CD14-positive monocyte (primary cell): ENCODE measurements at regions not wholly inside any gene's neighbourhood (a gene's known extent, or its start where the extent isn't known, plus 50 kb on each side); places are given as distances from the start of the nearest gene placed in this dataset.

ENCODE experiments used
- DNase-seq, 3 donors: peaks; one replicate each; pipeline ENCODE4 v3.0.0-alpha.2; 2011 to 2022
- H2AFZ ChIP-seq: 2 replicates; pipeline ENCODE4 v1.6.0; 2012; ENCODE audit warnings: mild to moderate bottlenecking, low read depth, low read length, inconsistent platforms; ENCODE audit not compliant: insufficient read depth, poor library complexity, severe bottlenecking
- H3K27ac ChIP-seq, 2 donors: 1 replicate in 1 of 2; 2 replicates in 1 of 2; pipeline ENCODE4 v1.5.1; 2012 to 2013; ENCODE audit warnings: low read length in 2 of 2, control low read depth in 1 of 2, inconsistent platforms in 1 of 2, low read depth in 1 of 2, mild to moderate bottlenecking in 1 of 2
- H3K27me3 ChIP-seq, 2 donors: one replicate each; pipeline versions ENCODE4 v1.6.0 to v1.6.1; 2011 to 2013; ENCODE audit warnings: low read length in 2 of 2; ENCODE audit not compliant: control insufficient read depth in 2 of 2, insufficient read depth in 2 of 2
- H3K36me3 ChIP-seq, 2 donors: replicated peaks in 1 of 2; 1 replicate in 1 of 2; 2 replicates in 1 of 2; pipeline versions ENCODE4 v1.5.1 to v1.6.1; 2012 to 2013; ENCODE audit warnings: low read length in 2 of 2, control low read depth in 1 of 2, inconsistent platforms in 1 of 2, mild to moderate bottlenecking in 1 of 2; ENCODE audit not compliant: insufficient read depth in 2 of 2, control insufficient read depth in 1 of 2
- H3K4me1 ChIP-seq, 2 donors: 1 replicate in 1 of 2; 2 replicates in 1 of 2; pipeline versions ENCODE4 v1.5.1 to v1.6.1; 2012 to 2013; ENCODE audit warnings: low read length in 2 of 2, control low read depth in 1 of 2, inconsistent platforms in 1 of 2, mild to moderate bottlenecking in 1 of 2, moderate library complexity in 1 of 2; ENCODE audit not compliant: insufficient read depth in 2 of 2, control insufficient read depth in 1 of 2
- H3K4me2 ChIP-seq: replicated peaks from 2 replicates; pipeline ENCODE3; 2012; ENCODE audit warnings: low read length, moderate library complexity, mild to moderate bottlenecking; ENCODE audit not compliant: poor library complexity, severe bottlenecking; ENCODE audit errors: extremely low read depth
- H3K4me3 ChIP-seq, 3 experiments: fragments of 200-600 bp in 1 of 3; sonication (generic) in 1 of 3; replicated peaks in 1 of 3; 1 replicate in 2 of 3; 2 replicates in 1 of 3; pipeline ENCODE4 v1.5.1; 2011 to 2013; ENCODE audit warnings: low read length in 3 of 3, mild to moderate bottlenecking in 3 of 3, control low read depth in 2 of 3, low read depth in 2 of 3, inconsistent platforms in 1 of 3, moderate library complexity in 1 of 3
- H3K79me2 ChIP-seq: 2 replicates; pipeline ENCODE4 v1.6.0; 2012; ENCODE audit warnings: mild to moderate bottlenecking, control low read depth, inconsistent platforms, low read length, moderate library complexity; ENCODE audit not compliant: insufficient read depth
- H3K9ac ChIP-seq: 2 replicates; pipeline ENCODE4 v1.6.0; 2017; ENCODE audit warnings: low read length, mild to moderate bottlenecking; ENCODE audit not compliant: insufficient read depth, poor library complexity, severe bottlenecking
- H3K9me3 ChIP-seq, 2 donors: replicated peaks in 1 of 2; 1 replicate in 1 of 2; 2 replicates in 1 of 2; pipeline versions ENCODE4 v1.5.1 to v1.6.1; 2012 to 2013; ENCODE audit warnings: low read length in 2 of 2, control low read depth in 1 of 2; ENCODE audit not compliant: control insufficient read depth in 1 of 2, insufficient read depth in 1 of 2
- H4K20me1 ChIP-seq: 2 replicates; pipeline ENCODE4 v1.6.0; 2012; ENCODE audit warnings: mild to moderate bottlenecking, low read length, control low read depth, moderate library complexity; ENCODE audit not compliant: insufficient read depth
- H3K27ac Mint-ChIP-seq, 7 donors: one replicate each; pipeline ENCODE4 v1.8.0; 2020; ENCODE audit warnings: mild to moderate bottlenecking in 7 of 7, mixed read lengths in 7 of 7, moderate library complexity in 6 of 7, inconsistent platforms in 2 of 7
- H3K27me3 Mint-ChIP-seq, 3 donors: one replicate each; pipeline ENCODE4 v1.8.0; 2021 to 2022; ENCODE audit warnings: low read depth in 3 of 3, mild to moderate bottlenecking in 3 of 3, mixed read lengths in 3 of 3, moderate library complexity in 3 of 3, inconsistent platforms in 1 of 3
- H3K36me3 Mint-ChIP-seq, 2 donors: one replicate each; pipeline ENCODE4 v1.8.0; 2020; ENCODE audit warnings: mixed read lengths in 2 of 2, inconsistent platforms in 1 of 2, mild to moderate bottlenecking in 1 of 2
- H3K4me1 Mint-ChIP-seq: one replicate; pipeline ENCODE4 v1.8.0; 2020; ENCODE audit warnings: mild to moderate bottlenecking, mixed read lengths
- H3K4me3 Mint-ChIP-seq, 2 donors: one replicate each; pipeline ENCODE4 v1.8.0; 2020; ENCODE audit warnings: mild to moderate bottlenecking in 2 of 2, mixed read lengths in 2 of 2, moderate library complexity in 1 of 2
- H3K9me3 Mint-ChIP-seq, 7 donors: one replicate each; pipeline ENCODE4 v1.8.0; 2020 to 2022; ENCODE audit warnings: mixed read lengths in 7 of 7, mild to moderate bottlenecking in 6 of 7, moderate library complexity in 6 of 7, inconsistent platforms in 2 of 7
- CTCF ChIP-seq: fragments of 200-600 bp; IDR thresholded peaks from one replicate; pipeline ENCODE4 v1.8.0; 2022; ENCODE audit warnings: antibody characterized with exemption, mild to moderate bottlenecking
- WGBS: methylation state at CpG from one replicate; pipeline ENCODE4 v1.1.5; 2013; ENCODE audit warnings: missing lambda C conversion rate; ENCODE audit not compliant: insufficient coverage; 5-methylcytosine and 5-hydroxymethylcytosine counted together
- intact Hi-C, 2 donors: fragments of 100-400 bp; cut with micrococcal nuclease; formaldehyde crosslinking; loops; one replicate each; pipeline versions ENCODE4 v1.15.0 to v1.15.1; 2023

DNA sequence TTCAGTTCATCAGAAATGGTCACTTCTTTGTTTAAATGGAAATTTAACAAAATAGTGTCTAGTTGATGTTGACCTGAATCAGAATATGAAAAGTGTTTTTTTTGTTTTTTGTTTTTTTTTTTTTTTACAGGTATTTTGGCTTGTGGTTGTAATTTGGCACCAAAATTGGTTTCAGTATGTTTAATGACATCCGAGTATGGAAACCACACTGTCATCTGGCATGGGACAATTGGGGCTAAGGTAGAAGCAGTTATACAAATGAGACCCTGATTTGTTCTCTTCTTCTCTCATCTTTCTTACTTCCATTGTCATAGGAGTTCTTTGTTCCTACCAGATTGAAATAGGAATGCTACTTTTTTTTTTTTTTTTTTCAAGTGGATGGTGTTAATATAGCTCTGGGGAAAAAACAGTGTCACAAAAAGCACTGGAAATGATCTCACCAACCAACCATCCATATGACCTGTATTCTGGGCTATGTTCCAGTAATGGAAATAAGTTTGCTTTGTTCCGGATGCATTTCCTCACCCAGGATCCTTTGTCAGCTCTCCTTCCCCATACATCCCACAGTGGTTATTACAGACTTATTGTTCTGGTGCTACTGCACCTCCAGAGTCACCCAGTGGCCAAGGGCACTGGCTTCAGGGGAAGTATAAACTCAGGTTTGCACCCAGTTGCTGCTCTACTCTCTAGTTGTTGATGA is 95.8 kb downstream of the ATXN3L start:
- Histone ChIP-seq H4K20me1 (no peaks in the 10 kb centered on the region), H3K4me3 (no peak overlapping the region), H3K36me3 (no peaks in the 10 kb centered on the region), H3K27ac (no peak overlapping the region), H3K9ac (no peak overlapping the region), H3K4me2 (no peak overlapping the region), H3K9me3 (no peaks in the 10 kb centered on the region), H3K79me2 (no peaks in the 10 kb centered on the region), H3K4me1 (no peaks in the 10 kb centered on the region), H3K27me3 (peaks cover 0 to 21% of the 10 kb centered on the region in 2 donors), H2AFZ (no peak overlapping the region)
- Mint-ChIP-seq H3K27me3 (peaks cover 0 to 49% (median 2%) of the 10 kb centered on the region in 3 donors), H3K27ac (no peak overlapping the region), H3K4me1 (peaks cover 1% of the 10 kb centered on the region), H3K9me3 (peaks cover 0 to 5% (median 2%) of the 10 kb centered on the region in 7 donors), H3K36me3 (no peaks in the 10 kb centered on the region), H3K4me3 (no peak overlapping the region)
- intact Hi-C loops = no loop called here
- no peak for TF ChIP-seq CTCF
- no peak for DNase-seq
- WGBS = no CpG with 5 or more reads among the region's 2 CpGs

DNA sequence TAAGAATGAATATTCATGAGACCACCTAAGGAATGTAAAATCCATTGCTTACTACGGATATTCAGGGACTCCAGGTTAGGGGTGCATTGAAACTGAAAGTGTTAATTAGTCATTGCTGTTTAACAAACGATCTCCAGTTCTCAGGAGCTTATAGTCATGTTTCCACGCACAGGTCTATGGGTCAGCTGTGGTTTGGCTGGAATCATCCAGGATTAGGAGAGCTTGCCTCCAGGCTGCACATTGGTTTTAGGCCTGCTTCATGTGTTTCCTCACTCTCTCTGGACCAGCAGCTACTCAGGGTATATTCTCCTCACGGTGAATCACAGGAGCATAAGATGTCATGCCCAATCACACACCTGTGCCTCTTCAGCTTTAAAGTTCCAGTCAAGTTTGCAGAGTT is 98.9 kb downstream of the ATXN3L start:
- intact Hi-C loops = no loop called here
- no peak for DNase-seq
- H3K4me1 Mint-ChIP-seq = peaks cover 1% of the 10 kb centered on the region
- Histone ChIP-seq H4K20me1 (no peaks in the 10 kb centered on the region), H2AFZ (no peak overlapping the region), H3K27me3 (peaks cover 0 to 17% of the 10 kb centered on the region in 2 donors), H3K79me2 (no peaks in the 10 kb centered on the region), H3K27ac (no peak overlapping the region), H3K4me3 (no peak overlapping the region), H3K9ac (no peak overlapping the region), H3K4me2 (no peak overlapping the region), H3K36me3 (no peaks in the 10 kb centered on the region), H3K4me1 (no peaks in the 10 kb centered on the region), H3K9me3 (no peaks in the 10 kb centered on the region)
- 100% methylated on average over 1 of the region's 4 CpGs for WGBS
- H3K4me3 Mint-ChIP-seq = no peak overlapping the region
- TF ChIP-seq CTCF = no peak
- peaks cover 0 to 48% (median 2%) of the 10 kb centered on the region in 3 donors for H3K27me3 Mint-ChIP-seq
- H3K36me3 Mint-ChIP-seq = no peaks in the 10 kb centered on the region
- no peak overlapping the region for H3K27ac Mint-ChIP-seq
- peaks cover 0 to 8% (median 0%) of the 10 kb centered on the region in 7 donors for H3K9me3 Mint-ChIP-seq
